Colonic mucosa (tissue), 4 donors: ENCODE measurements at regions not wholly inside any gene's neighbourhood (a gene's known extent, or its start where the extent isn't known, plus 50 kb on each side); places are given as distances from the start of the nearest gene placed in this dataset.

Experiments
- DNase-seq: peaks from one replicate; pipeline ENCODE4 v3.0.0-alpha.2; 2020
- H3K27ac ChIP-seq: fragments of 200-600 bp; one replicate; pipeline ENCODE4 v1.8.0; 2021
- H3K27me3 ChIP-seq: fragments of 200-600 bp; one replicate; pipeline ENCODE4 v1.8.0; 2021
- H3K36me3 ChIP-seq: fragments of 200-600 bp; one replicate; pipeline ENCODE4 v1.8.0; 2021
- H3K4me1 ChIP-seq: fragments of 200-600 bp; one replicate; pipeline ENCODE4 v1.8.0; 2021; ENCODE audit warnings: mild to moderate bottlenecking
- H3K4me3 ChIP-seq: fragments of 200-600 bp; one replicate; pipeline ENCODE4 v1.8.0; 2021
- H3K9ac ChIP-seq, 2 donors: one replicate each; pipeline ENCODE4 v1.7.0; 2013; ENCODE audit warnings: control low read depth in 2 of 2, low read depth in 2 of 2, low read length in 2 of 2
- H3K9me3 ChIP-seq: fragments of 200-600 bp; one replicate; pipeline ENCODE4 v1.8.0; 2021
- intact Hi-C: fragments of 100-400 bp; cut with DNase I; formaldehyde crosslinking; loops from one replicate; pipeline ENCODE4 v1.14.1; 2022
- TF ChIP-seq, protein P1 (sequence below): fragments of 200-600 bp; IDR thresholded peaks from one replicate; pipeline ENCODE4 v1.8.0; 2022; ENCODE audit warnings: antibody characterized with exemption, mild to moderate bottlenecking
- donor health status: healthy.
- donor health status: DM: no; HTN: no; CAD: no.
- donor health status: DM: no; HTN: no; CAD: no.

DNA sequence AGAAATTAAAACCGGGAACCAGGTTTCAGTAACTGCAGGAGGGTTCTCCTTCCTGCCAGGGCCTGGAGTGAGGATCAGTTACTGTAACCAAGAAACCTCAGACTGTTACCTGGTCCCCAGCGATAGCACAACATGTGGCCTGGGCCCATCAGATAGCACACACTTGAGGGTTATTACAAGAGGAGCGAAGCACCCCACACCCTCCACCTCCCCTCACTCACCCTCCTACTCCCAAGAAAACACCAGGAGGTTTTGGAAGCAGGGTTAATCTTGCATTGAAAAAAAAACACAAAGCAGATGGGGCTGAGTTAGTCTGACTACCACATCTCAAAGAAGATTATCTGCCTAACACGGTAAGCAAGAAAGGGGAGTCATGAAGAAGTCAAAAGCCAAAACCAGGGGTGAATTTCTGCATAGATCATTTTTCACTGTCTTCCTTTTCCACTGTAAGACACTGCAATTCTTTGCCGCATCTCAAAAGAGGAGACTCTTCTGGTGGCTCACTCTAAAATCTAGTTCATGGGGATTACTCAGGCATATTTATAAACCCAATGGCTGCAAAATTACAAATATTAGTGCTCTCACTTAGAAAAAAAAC is 75.9 kb upstream of the DOCK9 start:
- no peak overlapping the region for H3K27ac ChIP-seq
- H3K27me3 ChIP-seq = no peaks in the 10 kb centered on the region

DNA sequence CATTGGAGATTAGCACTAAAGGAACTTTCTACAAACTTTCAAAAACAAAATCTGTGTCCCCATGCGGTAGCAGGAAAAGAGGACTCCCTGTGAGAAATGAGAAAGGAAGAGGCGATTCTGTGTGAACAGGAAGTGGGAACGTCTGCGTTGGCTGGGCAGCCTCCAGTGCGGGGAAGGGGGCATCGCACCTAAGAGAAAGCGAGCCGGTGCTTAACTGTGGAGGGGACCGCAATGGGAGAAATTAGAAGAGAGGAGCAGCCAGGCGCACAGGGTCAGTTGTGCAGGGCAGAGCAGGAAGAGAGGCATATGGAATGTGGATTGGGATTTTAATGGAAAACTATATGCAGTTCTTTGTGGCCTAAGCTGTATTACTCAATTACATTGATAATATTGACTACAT is 77.4 kb upstream of the DOCK9 start:
- Histone ChIP-seq H3K27ac (no peak overlapping the region), H3K27me3 (no peaks in the 10 kb centered on the region), H3K9me3 (no peaks in the 10 kb centered on the region), H3K4me1 (no peaks in the 10 kb centered on the region), H3K4me3 (no peak overlapping the region), H3K36me3 (no peaks in the 10 kb centered on the region), H3K9ac (no peak overlapping the region)
- intact Hi-C loops = no loop called here
- TF ChIP-seq, protein P1, sequence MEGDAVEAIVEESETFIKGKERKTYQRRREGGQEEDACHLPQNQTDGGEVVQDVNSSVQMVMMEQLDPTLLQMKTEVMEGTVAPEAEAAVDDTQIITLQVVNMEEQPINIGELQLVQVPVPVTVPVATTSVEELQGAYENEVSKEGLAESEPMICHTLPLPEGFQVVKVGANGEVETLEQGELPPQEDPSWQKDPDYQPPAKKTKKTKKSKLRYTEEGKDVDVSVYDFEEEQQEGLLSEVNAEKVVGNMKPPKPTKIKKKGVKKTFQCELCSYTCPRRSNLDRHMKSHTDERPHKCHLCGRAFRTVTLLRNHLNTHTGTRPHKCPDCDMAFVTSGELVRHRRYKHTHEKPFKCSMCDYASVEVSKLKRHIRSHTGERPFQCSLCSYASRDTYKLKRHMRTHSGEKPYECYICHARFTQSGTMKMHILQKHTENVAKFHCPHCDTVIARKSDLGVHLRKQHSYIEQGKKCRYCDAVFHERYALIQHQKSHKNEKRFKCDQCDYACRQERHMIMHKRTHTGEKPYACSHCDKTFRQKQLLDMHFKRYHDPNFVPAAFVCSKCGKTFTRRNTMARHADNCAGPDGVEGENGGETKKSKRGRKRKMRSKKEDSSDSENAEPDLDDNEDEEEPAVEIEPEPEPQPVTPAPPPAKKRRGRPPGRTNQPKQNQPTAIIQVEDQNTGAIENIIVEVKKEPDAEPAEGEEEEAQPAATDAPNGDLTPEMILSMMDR = no peak
- DNase-seq = no peak

More for the DNA sequence above, 75.9 kb upstream of the DOCK9 start:
- no peak for DNase-seq
- Histone ChIP-seq H3K36me3 (no peaks in the 10 kb centered on the region), H3K9ac (no peak overlapping the region), H3K4me1 (no peaks in the 10 kb centered on the region), H3K9me3 (no peaks in the 10 kb centered on the region), H3K4me3 (no peak overlapping the region)
- intact Hi-C loops = no loop called here
- TF ChIP-seq, protein P1 = no peak

DNA sequence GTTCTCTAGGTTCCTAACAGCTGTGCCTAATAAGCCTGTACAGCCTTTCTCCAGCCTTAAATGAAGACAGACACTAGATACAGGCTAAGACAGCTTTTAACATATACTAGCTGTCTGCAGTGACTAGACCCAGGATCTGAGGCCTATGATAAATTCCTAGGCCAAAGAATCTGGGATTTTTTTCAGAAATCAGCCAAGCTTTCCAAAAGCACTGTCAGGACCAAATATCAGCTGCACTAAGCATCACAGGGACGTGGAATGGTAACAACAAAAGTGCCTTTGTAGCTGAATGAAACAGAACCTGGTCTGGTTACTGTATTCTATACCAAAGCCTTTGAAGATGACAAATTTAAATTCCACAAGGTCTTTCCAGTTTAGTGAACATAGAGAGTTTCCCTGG is 77.9 kb upstream of the DOCK9 start:
- Histone ChIP-seq H3K4me3 (no peak overlapping the region), H3K27me3 (no peaks in the 10 kb centered on the region), H3K9me3 (no peaks in the 10 kb centered on the region), H3K27ac (no peak overlapping the region), H3K36me3 (no peaks in the 10 kb centered on the region), H3K4me1 (no peaks in the 10 kb centered on the region), H3K9ac (no peak overlapping the region)
- TF ChIP-seq, protein P1 = no peak
- no peak for DNase-seq
- intact Hi-C loops = no loop called here

DNA sequence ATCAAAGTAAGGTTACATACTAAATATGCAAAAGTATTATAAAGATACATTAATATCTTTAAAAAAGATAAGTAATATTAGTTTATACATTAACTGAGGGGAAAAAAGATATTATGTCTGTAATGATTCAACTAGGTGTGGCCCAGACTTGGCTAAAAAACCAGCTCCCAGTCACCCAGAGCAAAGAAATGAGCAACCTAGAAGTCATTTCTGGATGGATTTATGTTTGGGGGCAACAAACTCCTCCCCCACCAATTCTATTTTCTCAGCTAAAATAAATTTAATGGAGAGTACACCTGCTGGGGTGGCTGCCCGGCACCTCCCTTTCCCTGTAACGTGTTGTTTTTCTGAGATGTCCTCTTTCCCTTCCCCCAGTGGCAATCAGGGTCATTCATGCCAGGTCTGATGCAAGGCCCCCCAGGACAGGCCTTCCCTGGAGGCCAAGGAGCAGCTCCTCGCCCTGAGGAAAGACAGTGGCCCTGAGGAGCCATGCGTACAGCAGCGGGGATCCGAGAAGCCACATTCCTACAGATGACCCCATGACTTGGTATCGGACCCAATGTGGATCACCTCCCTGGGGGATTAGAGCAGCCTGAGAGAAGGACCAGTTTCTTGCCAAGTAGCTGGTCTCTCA is 78.6 kb upstream of the DOCK9 start:
- intact Hi-C loops = no loop called here
- no peak for DNase-seq
- no peaks in the 10 kb centered on the region for H3K27me3 ChIP-seq
- TF ChIP-seq, protein P1 = no peak
- no peak overlapping the region for H3K4me3 ChIP-seq
- no peaks in the 10 kb centered on the region for H3K4me1 ChIP-seq
- no peaks in the 10 kb centered on the region for H3K36me3 ChIP-seq
- no peak overlapping the region for H3K9ac ChIP-seq
- H3K9me3 ChIP-seq = no peaks in the 10 kb centered on the region
- no peak overlapping the region for H3K27ac ChIP-seq

DNA sequence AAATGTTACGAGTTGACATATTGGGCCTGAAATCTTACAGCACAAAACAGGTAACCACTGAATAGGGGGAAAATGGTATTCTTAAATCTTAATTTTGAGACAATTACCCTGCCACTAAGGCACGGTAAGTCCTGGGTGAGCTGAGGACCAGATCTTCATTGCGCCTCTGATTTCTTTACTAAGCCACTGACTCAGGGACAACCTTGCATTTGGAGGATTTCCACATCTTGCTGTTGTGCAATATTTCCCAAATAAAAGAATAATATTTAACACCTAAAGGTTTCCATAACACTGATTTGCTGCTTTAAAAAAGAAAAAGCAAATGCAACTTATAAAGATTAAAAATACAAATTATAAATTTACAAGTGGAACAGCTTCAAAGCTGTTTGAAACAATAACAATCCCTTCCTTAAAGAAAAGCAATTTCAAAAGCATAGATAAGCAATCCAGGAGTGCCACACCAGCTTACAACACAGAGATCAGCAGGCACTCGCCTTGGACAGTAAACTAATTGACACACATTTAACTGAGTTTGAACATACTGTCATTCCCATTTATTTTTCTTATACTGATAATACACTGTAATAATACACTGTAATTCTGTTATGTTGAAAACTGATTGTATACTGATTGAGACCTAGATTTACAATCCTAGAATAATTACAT is 79.6 kb upstream of the DOCK9 start:
- intact Hi-C loops = no loop called here
- Histone ChIP-seq H3K9me3 (no peaks in the 10 kb centered on the region), H3K27ac (no peak overlapping the region), H3K9ac (no peak overlapping the region), H3K4me3 (no peak overlapping the region), H3K27me3 (no peaks in the 10 kb centered on the region), H3K36me3 (no peaks in the 10 kb centered on the region), H3K4me1 (no peaks in the 10 kb centered on the region)
- no peak for DNase-seq
- TF ChIP-seq, protein P1 = no peak
